SKM-1 (cell line): ENCODE measurements at regions not wholly inside any gene's neighbourhood (a gene's known extent, or its start where the extent isn't known, plus 50 kb on each side); places are given as distances from the start of the nearest gene placed in this dataset.
"Not testable (repeated sequence)": the region's sequence is repeated elsewhere in the genome, so short reads cannot be mapped to it uniquely, and the experiment has no call there.

Experiments used
- DNase-seq: peaks from one replicate; lab custom pipeline; 2025; ENCODE audit not compliant: unreplicated experiment; lab: John Stamatoyannopoulos, UW

GRCh38 chr15:45866616-45867015, 231.8 kb downstream of the SQOR start:
- no peak for DNase-seq

GRCh38 chr15:45867281-45867680, 232.5 kb downstream of the SQOR start:
- no peak for DNase-seq

GRCh38 chr15:45868109-45868691, 233.4 kb downstream of the SQOR start:
- peak; percentile 31 for DNase-seq

- DNase-seq = peak; percentile 87
These were observed 234.3 kb downstream of the SQOR start for GRCh38 chr15:45869034-45869668.

- DNase-seq = no peak
These were observed 236.5 kb downstream of the SQOR start for GRCh38 chr15:45871121-45871855.

GRCh38 chr15:45873781-45874180, 239.0 kb downstream of the SQOR start:
- DNase-seq = no peak

GRCh38 chr15:45874566-45874965, 239.7 kb downstream of the SQOR start:
- not testable (repeated sequence) for DNase-seq

GRCh38 chr15:45884289-45884688, 249.5 kb downstream of the SQOR start:
- DNase-seq = no peak

- DNase-seq = no peak
These were observed 250.1 kb downstream of the SQOR start for GRCh38 chr15:45884755-45885445.

- no peak for DNase-seq
These were observed 251.0 kb downstream of the SQOR start for GRCh38 chr15:45885801-45886200.

GRCh38 chr15:45891766-45892165, 256.9 kb downstream of the SQOR start:
- DNase-seq = no peak

GRCh38 chr15:45892182-45892581, 257.4 kb downstream of the SQOR start:
- DNase-seq = no peak

- no peak for DNase-seq
These were observed 268.5 kb downstream of the SQOR start for GRCh38 chr15:45903283-45903682.

GRCh38 chr15:45904019-45904418, 269.2 kb downstream of the SQOR start:
- DNase-seq = no peak

- DNase-seq = no peak
These were observed 271.4 kb downstream of the SQOR start for GRCh38 chr15:45906230-45906629.

GRCh38 chr15:45910671-45911070, 275.8 kb downstream of the SQOR start:
- DNase-seq = no peak

- no peak for DNase-seq
These were observed 278.6 kb downstream of the SQOR start for GRCh38 chr15:45913451-45913850.

- DNase-seq = no peak
These were observed 279.6 kb downstream of the SQOR start for GRCh38 chr15:45914425-45914824.

GRCh38 chr15:45918839-45919238, 284.0 kb downstream of the SQOR start:
- DNase-seq = no peak

- no peak for DNase-seq
These were observed 285.0 kb downstream of the SQOR start for GRCh38 chr15:45919806-45920205.

GRCh38 chr15:45921376-45921775, 286.5 kb downstream of the SQOR start:
- no peak for DNase-seq

GRCh38 chr15:45921978-45922377, 287.1 kb downstream of the SQOR start:
- no peak for DNase-seq
